Ovary (tissue), 7 donors: ENCODE measurements at regions not wholly inside any gene's neighbourhood (a gene's known extent, or its start where the extent isn't known, plus 50 kb on each side); places are given as distances from the start of the nearest gene placed in this dataset. TPM values are rescaled to one million over a fixed set of nuclear protein-coding genes. Genes with fewer than 3 reads are reported as not detected.

ENCODE experiments used
- DNase-seq, 5 donors: peaks; one replicate each; pipeline ENCODE4 v3.0.0-alpha.2; 2019 to 2020
- H3K27ac ChIP-seq, 2 donors: fragments of 200-600 bp; one replicate each; pipeline versions ENCODE4 v1.5.1 to v1.8.0; 2019 to 2022
- H3K27me3 ChIP-seq: fragments of 200-600 bp; one replicate; pipeline ENCODE4 v1.8.0; 2022
- H3K36me3 ChIP-seq: fragments of 200-600 bp; sonication (generic); one replicate; pipeline ENCODE4 v1.5.1; 2019
- H3K4me1 ChIP-seq: one replicate; pipeline ENCODE4 v1.8.1; 2013; ENCODE audit warnings: mild to moderate bottlenecking, moderate library complexity; ENCODE audit not compliant: insufficient read depth
- H3K4me3 ChIP-seq: fragments of 200-600 bp; sonication (generic); one replicate; pipeline ENCODE4 v1.5.1; 2017
- H3K9me3 ChIP-seq, 2 donors: fragments of 200-600 bp in 1 of 2; sonication (generic) in 1 of 2; one replicate each; pipeline versions ENCODE4 v1.5.1 to v1.8.1; 2013 to 2019; ENCODE audit warnings: mild to moderate bottlenecking in 1 of 2, moderate library complexity in 1 of 2
- EP300 ChIP-seq: sonication (generic); formaldehyde crosslinking; IDR thresholded peaks from one replicate; pipeline ENCODE4 v1.6.1; 2017; ENCODE audit warnings: antibody characterized with exemption
- POLR2A ChIP-seq: fragments of 450-650 bp; IDR thresholded peaks from one replicate; pipeline ENCODE4 v1.6.1; 2017; ENCODE audit warnings: antibody characterized with exemption, mild to moderate bottlenecking, moderate library complexity
- WGBS, 3 donors: extraction: QIAGEN DNeasy Blood & Tissue Kit in 1 of 3; methylation state at CpG; one replicate each; pipeline versions ENCODE4 v1.1.5 to v1.1.7; 2013 to 2017; 5-methylcytosine and 5-hydroxymethylcytosine counted together
- intact Hi-C, 4 donors: fragments of 100-400 bp; cut with DNase I; formaldehyde crosslinking; loops; one replicate each; pipeline versions ENCODE4 v1.11.0 to v1.15.1; 2022 to 2023
- microRNA counts: library from miRNA; unstranded; fragments of <30 nt; microRNA quantifications from one replicate; lab custom pipeline; 2016
- microRNA-seq, 3 donors: library from miRNA; unstranded; fragments of <30 nt; microRNA quantifications; one replicate each; pipeline versions ENCODE4 to v1.2.0, GENCODE V29; 2019 to 2020
- small RNA-seq: library from RNA; depleted of rRNA; stranded (forward); fragments of <200 nt; gene quantifications from one replicate; pipeline ENCODE3, GENCODE V24; 2016
- TF ChIP-seq, protein P1 (sequence below), 3 donors: fragments of 450-650 bp in 2 of 3; fragments of 200-600 bp in 1 of 3; IDR thresholded peaks; one replicate each; pipeline versions ENCODE4 v1.5.1 to v1.8.0; 2016 to 2022; ENCODE audit warnings: antibody characterized with exemption in 3 of 3, mild to moderate bottlenecking in 1 of 3
- donor health status: DM: no; HTN: no; CAD: no; lungs with moderate emphysema.
- donor health status: DM: no; HTN: no; CAD: no.
- donor health status: Bipolar disorder and iron deficiency.
- donor health status: DM: no; HTN: no; CAD: no.
- donor health status: DM: yes; HTN: yes; CAD: no.

GRCh38 chr3:163139600-163139999 is 1643.0 kb downstream of the OTOL1 start:
- 88 to 89% (median 88%) methylated on average over 4 of the region's 4 CpGs for WGBS, 3 donors
- H3K9me3 ChIP-seq = no peaks in the 10 kb centered on the region
- TF ChIP-seq POLR2A (no peak), EP300 (no peak)
- TF ChIP-seq, protein P1, sequence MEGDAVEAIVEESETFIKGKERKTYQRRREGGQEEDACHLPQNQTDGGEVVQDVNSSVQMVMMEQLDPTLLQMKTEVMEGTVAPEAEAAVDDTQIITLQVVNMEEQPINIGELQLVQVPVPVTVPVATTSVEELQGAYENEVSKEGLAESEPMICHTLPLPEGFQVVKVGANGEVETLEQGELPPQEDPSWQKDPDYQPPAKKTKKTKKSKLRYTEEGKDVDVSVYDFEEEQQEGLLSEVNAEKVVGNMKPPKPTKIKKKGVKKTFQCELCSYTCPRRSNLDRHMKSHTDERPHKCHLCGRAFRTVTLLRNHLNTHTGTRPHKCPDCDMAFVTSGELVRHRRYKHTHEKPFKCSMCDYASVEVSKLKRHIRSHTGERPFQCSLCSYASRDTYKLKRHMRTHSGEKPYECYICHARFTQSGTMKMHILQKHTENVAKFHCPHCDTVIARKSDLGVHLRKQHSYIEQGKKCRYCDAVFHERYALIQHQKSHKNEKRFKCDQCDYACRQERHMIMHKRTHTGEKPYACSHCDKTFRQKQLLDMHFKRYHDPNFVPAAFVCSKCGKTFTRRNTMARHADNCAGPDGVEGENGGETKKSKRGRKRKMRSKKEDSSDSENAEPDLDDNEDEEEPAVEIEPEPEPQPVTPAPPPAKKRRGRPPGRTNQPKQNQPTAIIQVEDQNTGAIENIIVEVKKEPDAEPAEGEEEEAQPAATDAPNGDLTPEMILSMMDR (IDR thresholded peaks at IDR 0.05) = no peak
- H3K36me3 ChIP-seq = no peaks in the 10 kb centered on the region
- H3K27me3 ChIP-seq = no peaks in the 10 kb centered on the region
- intact Hi-C loops = no loop called here
- H3K4me3 ChIP-seq = no peak overlapping the region
- no peak overlapping the region for H3K27ac ChIP-seq
- DNase-seq = no peak
- H3K4me1 ChIP-seq = no peaks in the 10 kb centered on the region

GRCh38 chr3:163138258-163138657 is 1641.7 kb downstream of the OTOL1 start:
- intact Hi-C loops = no loop called here
- H3K4me1 ChIP-seq = no peaks in the 10 kb centered on the region
- 90 to 96% (median 94%) methylated on average over 2 of the region's 2 CpGs for WGBS, 3 donors
- no peaks in the 10 kb centered on the region for H3K9me3 ChIP-seq
- no peaks in the 10 kb centered on the region for H3K36me3 ChIP-seq
- TF ChIP-seq, protein P1 (IDR thresholded peaks at IDR 0.05) = no peak
- TF ChIP-seq EP300 (no peak), POLR2A (no peak)
- DNase-seq = no peak
- H3K27ac ChIP-seq = no peak overlapping the region
- H3K27me3 ChIP-seq = peaks cover 3% of the 10 kb centered on the region
- H3K4me3 ChIP-seq = no peak overlapping the region

- Histone ChIP-seq H3K27ac (no peak overlapping the region), H3K4me1 (no peaks in the 10 kb centered on the region), H3K9me3 (no peaks in the 10 kb centered on the region), H3K4me3 (no peak overlapping the region), H3K36me3 (no peaks in the 10 kb centered on the region), H3K27me3 (peaks cover 3% of the 10 kb centered on the region)
- intact Hi-C loops = no loop called here
- TF ChIP-seq POLR2A = no peak
- 92 to 97% (median 94%) methylated on average over 5 of the region's 5 CpGs for WGBS, 3 donors
- DNase-seq = no peak
These were observed 1635.5 kb downstream of the OTOL1 start for GRCh38 chr3:163132111-163132510.

DNA sequence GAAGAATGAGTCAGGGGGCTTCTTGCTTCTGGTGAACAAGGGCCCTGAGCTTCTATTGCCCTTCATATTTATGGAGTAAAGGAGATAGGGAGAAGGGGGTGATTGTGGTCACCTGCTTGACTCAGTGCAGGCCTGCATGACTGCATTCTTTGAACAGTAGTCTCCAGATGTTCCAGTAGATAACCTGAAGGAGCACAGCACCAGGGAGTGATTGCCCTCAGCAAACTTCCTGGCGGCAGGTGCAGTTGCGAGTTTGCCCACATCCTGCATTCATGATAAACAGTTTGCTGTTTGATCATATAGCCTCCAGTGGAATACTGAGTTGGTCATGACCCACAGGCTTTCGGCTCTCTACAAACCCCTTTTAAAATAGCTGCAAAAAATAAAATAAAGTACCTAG is 1632.7 kb downstream of the OTOL1 start:
- no peak for DNase-seq
- no peaks in the 10 kb centered on the region for H3K36me3 ChIP-seq
- peaks cover 3% of the 10 kb centered on the region for H3K27me3 ChIP-seq
- no peaks in the 10 kb centered on the region for H3K9me3 ChIP-seq
- no peaks in the 10 kb centered on the region for H3K4me1 ChIP-seq
- H3K27ac ChIP-seq = no peak overlapping the region
- WGBS, 3 donors = 91 to 93% (median 93%) methylated on average over 3 of the region's 3 CpGs
- intact Hi-C loops = no loop called here
- no peak for TF ChIP-seq EP300
- TF ChIP-seq POLR2A = no peak
- TF ChIP-seq, protein P1 (IDR thresholded peaks at IDR 0.05) = no peak
- H3K4me3 ChIP-seq = no peak overlapping the region

- DNase-seq = no peak
- peaks cover 2% of the 10 kb centered on the region for H3K27me3 ChIP-seq
- H3K36me3 ChIP-seq = no peaks in the 10 kb centered on the region
- H3K27ac ChIP-seq = no peak overlapping the region
- H3K9me3 ChIP-seq = no peaks in the 10 kb centered on the region
- TF ChIP-seq, protein P1 (IDR thresholded peaks at IDR 0.05) = no peak
- TF ChIP-seq POLR2A (no peak), EP300 (no peak)
- intact Hi-C loops = no loop called here
- H3K4me3 ChIP-seq = no peak overlapping the region
- H3K4me1 ChIP-seq = no peaks in the 10 kb centered on the region
These were observed 1629.5 kb downstream of the OTOL1 start for GRCh38 chr3:163126115-163126514.

MicroRNA genes in the stretch of these regions (microRNA counts, 767-probe panel; counts per million panel counts)
- 530 counts per million, percentile 78 among the panel's probes with 10 or more counts for microRNA hsa-miR-1263 (lab: Ali Mortazavi, UCI)

Small RNAs in the stretch of these regions (microRNA-seq; reads per million reads assigned to microRNA genes)
- gene MIR1263 = 0 to 0.38 (median 0.18) reads per million in 3 donors

Small RNAs in the stretch of these regions (small RNA-seq; reads per million reads assigned to genes)
- gene MIR1263 (not detected), gene RNU7-82P (not detected)
